WTC11 (cell line): ENCODE measurements at regions not wholly inside any gene's neighbourhood (a gene's known extent, or its start where the extent isn't known, plus 50 kb on each side); places are given as distances from the start of the nearest gene placed in this dataset.

Source experiments
- CREB1 ChIP-seq: sonication (generic); formaldehyde crosslinking; IDR thresholded peaks from 2 replicates; pipeline ENCODE4 v1.8.0; 2023; ENCODE audit warnings: mild to moderate bottlenecking, missing genetic modification reagents
- NR2C2 ChIP-seq: sonication (generic); formaldehyde crosslinking; IDR thresholded peaks from 2 replicates; pipeline ENCODE4 v1.8.0; 2022; ENCODE audit warnings: mild to moderate bottlenecking, missing genetic modification reagents
- RELA ChIP-seq: sonication (generic); formaldehyde crosslinking; IDR thresholded peaks from 2 replicates; pipeline ENCODE4 v1.8.1; 2022; ENCODE audit warnings: missing genetic modification reagents, mild to moderate bottlenecking, borderline replicate concordance
- SP1 ChIP-seq: sonication (generic); formaldehyde crosslinking; conservative IDR thresholded peaks from 2 replicates; pipeline ENCODE4 v1.8.1; 2022; ENCODE audit warnings: missing genetic modification reagents
- TEAD4 ChIP-seq: sonication (generic); formaldehyde crosslinking; IDR thresholded peaks from 2 replicates; pipeline ENCODE4 v1.8.0; 2022; ENCODE audit warnings: mild to moderate bottlenecking, missing genetic modification reagents
- TF ChIP-seq, protein P1 (sequence below): sonication (generic); formaldehyde crosslinking; conservative IDR thresholded peaks from 2 replicates; pipeline ENCODE4 v1.8.1; 2022; ENCODE audit warnings: mild to moderate bottlenecking, missing genetic modification reagents
- TF ChIP-seq, protein P2 (sequence below): fragments of 200-600 bp; IDR thresholded peaks from 2 replicates; pipeline ENCODE4 v1.8.0; 2022; ENCODE audit warnings: antibody characterized with exemption
- TF ChIP-seq, protein P3 (sequence below): sonication (generic); formaldehyde crosslinking; IDR thresholded peaks from 2 replicates; pipeline ENCODE4 v1.8.1; 2022; ENCODE audit warnings: mild to moderate bottlenecking, missing genetic modification reagents, moderate library complexity, borderline replicate concordance
- TF ChIP-seq, protein P4 (sequence below): sonication (generic); formaldehyde crosslinking; IDR thresholded peaks from 2 replicates; pipeline ENCODE4 v1.8.1; 2023; ENCODE audit warnings: mild to moderate bottlenecking, missing genetic modification reagents, moderate library complexity
- TF ChIP-seq, protein P5 (sequence below): sonication (generic); formaldehyde crosslinking; IDR thresholded peaks from 2 replicates; pipeline ENCODE4 v1.8.0; 2022; ENCODE audit warnings: mild to moderate bottlenecking, missing genetic modification reagents

DNA sequence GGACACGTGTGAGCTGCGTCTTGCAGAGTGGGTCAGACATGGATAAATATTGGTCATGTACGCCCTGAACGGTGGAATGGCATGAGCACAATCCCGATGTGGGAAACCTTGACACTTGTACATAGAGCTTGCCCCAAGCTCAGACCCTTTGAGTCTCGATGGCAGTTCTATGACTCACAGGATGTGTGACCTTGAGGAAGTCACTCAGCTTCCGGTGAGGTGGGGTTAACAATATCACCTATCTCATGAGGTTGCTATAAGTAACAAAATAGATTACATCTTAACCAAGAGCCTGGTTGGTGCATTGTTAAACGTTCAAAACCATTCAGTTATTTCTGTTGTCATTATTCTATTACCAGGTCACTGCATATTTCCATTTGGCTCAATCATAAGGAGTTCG, 109.1 kb upstream of the TBL1X start:
- TF ChIP-seq, protein P1, sequence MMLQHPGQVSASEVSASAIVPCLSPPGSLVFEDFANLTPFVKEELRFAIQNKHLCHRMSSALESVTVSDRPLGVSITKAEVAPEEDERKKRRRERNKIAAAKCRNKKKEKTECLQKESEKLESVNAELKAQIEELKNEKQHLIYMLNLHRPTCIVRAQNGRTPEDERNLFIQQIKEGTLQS (CRISPR knock-in tag) = no peak
- TF ChIP-seq, protein P2, sequence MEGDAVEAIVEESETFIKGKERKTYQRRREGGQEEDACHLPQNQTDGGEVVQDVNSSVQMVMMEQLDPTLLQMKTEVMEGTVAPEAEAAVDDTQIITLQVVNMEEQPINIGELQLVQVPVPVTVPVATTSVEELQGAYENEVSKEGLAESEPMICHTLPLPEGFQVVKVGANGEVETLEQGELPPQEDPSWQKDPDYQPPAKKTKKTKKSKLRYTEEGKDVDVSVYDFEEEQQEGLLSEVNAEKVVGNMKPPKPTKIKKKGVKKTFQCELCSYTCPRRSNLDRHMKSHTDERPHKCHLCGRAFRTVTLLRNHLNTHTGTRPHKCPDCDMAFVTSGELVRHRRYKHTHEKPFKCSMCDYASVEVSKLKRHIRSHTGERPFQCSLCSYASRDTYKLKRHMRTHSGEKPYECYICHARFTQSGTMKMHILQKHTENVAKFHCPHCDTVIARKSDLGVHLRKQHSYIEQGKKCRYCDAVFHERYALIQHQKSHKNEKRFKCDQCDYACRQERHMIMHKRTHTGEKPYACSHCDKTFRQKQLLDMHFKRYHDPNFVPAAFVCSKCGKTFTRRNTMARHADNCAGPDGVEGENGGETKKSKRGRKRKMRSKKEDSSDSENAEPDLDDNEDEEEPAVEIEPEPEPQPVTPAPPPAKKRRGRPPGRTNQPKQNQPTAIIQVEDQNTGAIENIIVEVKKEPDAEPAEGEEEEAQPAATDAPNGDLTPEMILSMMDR = no peak
- TF ChIP-seq SP1 (CRISPR knock-in tag) (no peak), NR2C2 (CRISPR knock-in tag) (no peak), TEAD4 (CRISPR knock-in tag) (no peak), CREB1 (CRISPR knock-in tag) (no peak), RELA (CRISPR knock-in tag) (no peak)
- TF ChIP-seq, protein P3, sequence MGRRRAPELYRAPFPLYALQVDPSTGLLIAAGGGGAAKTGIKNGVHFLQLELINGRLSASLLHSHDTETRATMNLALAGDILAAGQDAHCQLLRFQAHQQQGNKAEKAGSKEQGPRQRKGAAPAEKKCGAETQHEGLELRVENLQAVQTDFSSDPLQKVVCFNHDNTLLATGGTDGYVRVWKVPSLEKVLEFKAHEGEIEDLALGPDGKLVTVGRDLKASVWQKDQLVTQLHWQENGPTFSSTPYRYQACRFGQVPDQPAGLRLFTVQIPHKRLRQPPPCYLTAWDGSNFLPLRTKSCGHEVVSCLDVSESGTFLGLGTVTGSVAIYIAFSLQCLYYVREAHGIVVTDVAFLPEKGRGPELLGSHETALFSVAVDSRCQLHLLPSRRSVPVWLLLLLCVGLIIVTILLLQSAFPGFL (CRISPR knock-in tag) = no peak
- TF ChIP-seq, protein P4, sequence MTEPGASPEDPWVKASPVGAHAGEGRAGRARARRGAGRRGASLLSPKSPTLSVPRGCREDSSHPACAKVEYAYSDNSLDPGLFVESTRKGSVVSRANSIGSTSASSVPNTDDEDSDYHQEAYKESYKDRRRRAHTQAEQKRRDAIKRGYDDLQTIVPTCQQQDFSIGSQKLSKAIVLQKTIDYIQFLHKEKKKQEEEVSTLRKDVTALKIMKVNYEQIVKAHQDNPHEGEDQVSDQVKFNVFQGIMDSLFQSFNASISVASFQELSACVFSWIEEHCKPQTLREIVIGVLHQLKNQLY (CRISPR knock-in tag) = no peak
- TF ChIP-seq, protein P5, sequence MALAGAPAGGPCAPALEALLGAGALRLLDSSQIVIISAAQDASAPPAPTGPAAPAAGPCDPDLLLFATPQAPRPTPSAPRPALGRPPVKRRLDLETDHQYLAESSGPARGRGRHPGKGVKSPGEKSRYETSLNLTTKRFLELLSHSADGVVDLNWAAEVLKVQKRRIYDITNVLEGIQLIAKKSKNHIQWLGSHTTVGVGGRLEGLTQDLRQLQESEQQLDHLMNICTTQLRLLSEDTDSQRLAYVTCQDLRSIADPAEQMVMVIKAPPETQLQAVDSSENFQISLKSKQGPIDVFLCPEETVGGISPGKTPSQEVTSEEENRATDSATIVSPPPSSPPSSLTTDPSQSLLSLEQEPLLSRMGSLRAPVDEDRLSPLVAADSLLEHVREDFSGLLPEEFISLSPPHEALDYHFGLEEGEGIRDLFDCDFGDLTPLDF = no peak
